ENCODE measurements at regions not wholly inside any gene's neighbourhood (a gene's known extent, or its start where the extent isn't known, plus 50 kb on each side); places are given as distances from the start of the nearest gene placed in this dataset.

DNA sequence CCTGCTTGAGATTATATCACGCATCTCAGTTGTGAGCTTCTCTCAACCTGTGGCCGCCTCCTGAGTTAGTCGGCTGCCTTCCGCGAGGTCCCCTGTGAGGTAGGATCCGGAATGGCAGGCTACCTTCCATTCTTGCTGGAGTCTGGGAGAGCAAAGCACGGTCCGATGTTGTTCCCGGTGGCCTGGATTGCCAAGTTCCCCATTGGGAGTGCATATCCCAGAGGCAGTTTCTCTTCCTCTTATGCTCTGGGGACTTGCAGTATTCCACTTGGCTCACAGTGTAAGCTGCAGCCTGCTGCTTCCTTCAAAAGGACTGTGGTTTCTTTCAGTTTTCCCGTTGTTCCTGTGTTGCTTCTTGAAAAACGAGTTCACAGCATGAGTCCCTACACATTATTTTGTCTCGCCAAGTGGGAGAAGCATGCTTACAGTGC is 225.4 kb upstream of the ZWINT start:
- ATAC-seq (no peak), DNase-seq (no peak)
- Histone ChIP-seq H3K27ac (ENCODE audit: low read depth, low read length) (no peak overlapping the region), H3K4me1 (ENCODE audit: control insufficient read depth in 2 of 2, insufficient read depth in 2 of 2, low read length in 2 of 2) (no peaks in the 10 kb centered on the region), H3K27me3 (ENCODE audit: control insufficient read depth in 2 of 2, insufficient read depth in 2 of 2, low read length in 2 of 2) (no peaks in the 10 kb centered on the region), H3K9me3 (ENCODE audit: control insufficient read depth in 2 of 3, low read length in 3 of 3) (no peaks in the 10 kb centered on the region), H3K36me3 (ENCODE audit: control insufficient read depth in 2 of 3, insufficient read depth in 3 of 3, low read length in 3 of 3) (no peaks in the 10 kb centered on the region), H3K4me3 (ENCODE audit: low read length) (no peak overlapping the region)
- Mint-ChIP-seq H3K27ac (no peak overlapping the region), H3K4me1 (no peaks in the 10 kb centered on the region), H3K9me3 (peaks cover 0 to 4% (median 0%) of the 10 kb centered on the region in 11 donors), H3K4me3 (no peak overlapping the region), H3K27me3 (no peaks in the 10 kb centered on the region), H3K36me3 (no peaks in the 10 kb centered on the region)
- CTCF ChIA-PET, result no interaction called here
- POLR2A ChIA-PET, result no interaction called here
- intact Hi-C loops (cut with micrococcal nuclease), result no loop called here

DNA sequence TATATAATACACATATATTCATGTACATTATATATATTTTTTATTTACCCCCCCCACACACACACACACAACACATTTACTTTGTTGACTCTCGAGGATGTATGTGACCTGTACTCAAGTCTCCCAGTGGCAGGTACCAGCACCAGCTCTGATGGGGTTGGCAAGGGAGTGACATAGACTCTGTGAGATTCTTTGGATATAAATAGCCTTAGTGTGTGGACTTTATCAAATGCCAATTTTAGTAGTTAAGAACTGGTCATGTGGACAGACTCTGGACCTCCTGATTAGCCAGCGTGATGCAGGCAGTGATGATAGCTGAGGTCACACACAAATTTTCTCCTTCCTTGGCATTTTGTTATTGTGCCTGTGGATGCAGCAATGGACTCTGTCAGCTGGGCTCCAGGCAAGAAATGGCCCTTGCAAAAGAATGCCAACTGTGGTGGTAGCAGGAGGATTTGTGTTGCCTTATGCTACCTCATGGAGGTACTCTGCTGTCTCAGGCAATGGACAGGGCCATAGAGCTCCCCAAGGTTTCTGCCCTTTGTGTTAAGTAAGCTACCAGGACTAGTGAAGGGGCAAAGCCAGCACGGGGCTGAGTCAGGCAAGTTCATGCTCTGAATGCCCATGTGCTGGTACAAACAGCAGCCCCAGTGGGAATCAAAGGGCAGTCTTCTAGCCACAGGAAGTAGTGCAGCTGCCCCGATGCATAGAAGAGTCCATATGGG is 224.6 kb upstream of the ZWINT start:
- Histone ChIP-seq H3K4me3 (ENCODE audit: low read length) (no peak overlapping the region), H3K27me3 (ENCODE audit: control insufficient read depth in 2 of 2, insufficient read depth in 2 of 2, low read length in 2 of 2) (no peaks in the 10 kb centered on the region), H3K4me1 (ENCODE audit: control insufficient read depth in 2 of 2, insufficient read depth in 2 of 2, low read length in 2 of 2) (no peaks in the 10 kb centered on the region), H3K27ac (ENCODE audit: low read depth, low read length) (no peak overlapping the region), H3K9me3 (ENCODE audit: control insufficient read depth in 2 of 3, low read length in 3 of 3) (no peaks in the 10 kb centered on the region), H3K36me3 (ENCODE audit: control insufficient read depth in 2 of 3, insufficient read depth in 3 of 3, low read length in 3 of 3) (no peaks in the 10 kb centered on the region)
- CTCF ChIA-PET, result no interaction called here
- Mint-ChIP-seq H3K4me1 (no peaks in the 10 kb centered on the region), H3K27ac (no peak overlapping the region), H3K27me3 (no peaks in the 10 kb centered on the region), H3K36me3 (no peaks in the 10 kb centered on the region), H3K9me3 (peaks cover 0 to 4% (median 0%) of the 10 kb centered on the region in 11 donors), H3K4me3 (no peak overlapping the region)
- POLR2A ChIA-PET, result no interaction called here
- no peak for DNase-seq
- ATAC-seq, result no peak
- intact Hi-C loops (cut with micrococcal nuclease), result no loop called here

DNA sequence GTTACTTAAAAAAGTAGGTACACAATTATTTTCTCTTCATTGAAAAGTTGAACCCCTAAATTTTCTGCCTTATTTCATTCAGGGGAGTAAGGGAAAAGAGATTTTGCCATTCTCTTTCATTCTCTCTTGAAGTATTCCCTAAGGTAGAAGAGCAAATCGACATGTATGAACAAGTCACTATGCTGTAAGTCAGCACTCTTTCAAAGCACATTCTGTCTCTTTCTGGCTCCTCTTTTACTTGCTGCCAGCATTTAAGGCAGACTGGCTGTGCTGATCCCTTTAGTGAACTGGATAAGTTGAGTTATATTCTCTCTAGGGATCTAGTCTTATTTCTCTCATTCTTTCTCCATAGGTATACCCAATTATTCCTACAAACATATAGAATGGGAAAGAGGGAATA is 222.3 kb upstream of the ZWINT start:
- POLR2A ChIA-PET, result interaction anchor here (0.5 kb wide), 1 partner anchor 54 kb away, joined by 3 read pairs; no protein-coding TSS in a partner anchor

DNA sequence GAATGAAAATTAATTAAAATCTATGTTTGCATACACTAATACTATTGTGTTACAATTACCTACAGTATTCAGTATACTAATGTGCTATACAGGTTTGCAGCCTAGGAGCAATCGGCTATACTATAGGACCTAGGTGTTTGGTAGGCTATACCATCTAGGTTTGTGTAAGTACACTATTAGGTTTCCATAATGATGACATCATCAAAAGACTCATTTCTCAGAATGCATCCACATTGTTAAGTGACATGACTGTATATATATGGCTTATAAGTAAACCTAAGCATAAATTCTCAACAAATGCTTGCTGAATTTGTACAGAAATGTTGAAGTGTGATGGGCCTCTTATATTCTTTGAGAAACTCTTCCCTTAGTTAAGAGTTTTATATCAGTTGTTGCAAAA is 206.5 kb upstream of the ZWINT start:
- POLR2A ChIA-PET, result no interaction called here
- H3K36me3 ChIP-seq (ENCODE audit: control insufficient read depth in 2 of 3, insufficient read depth in 3 of 3, low read length in 3 of 3), result no peaks in the 10 kb centered on the region
- Mint-ChIP-seq H3K9me3 (peaks cover 2 to 31% (median 9%) of the 10 kb centered on the region in 11 donors), H3K36me3 (peaks cover 0 to 3% (median 0%) of the 10 kb centered on the region in 5 donors), H3K27ac (no peak overlapping the region), H3K4me3 (no peak overlapping the region), H3K4me1 (no peaks in the 10 kb centered on the region), H3K27me3 (no peaks in the 10 kb centered on the region)
- H3K4me1 ChIP-seq (ENCODE audit: control insufficient read depth in 2 of 2, insufficient read depth in 2 of 2, low read length in 2 of 2), result no peaks in the 10 kb centered on the region
- no peak for ATAC-seq
- H3K27ac ChIP-seq (ENCODE audit: low read depth, low read length), result no peak overlapping the region
- H3K9me3 ChIP-seq (ENCODE audit: control insufficient read depth in 2 of 3, low read length in 3 of 3), result peaks cover 0 to 10% (median 0%) of the 10 kb centered on the region in 3 experiments
- intact Hi-C loops (cut with micrococcal nuclease), result no loop called here
- no peak overlapping the region for H3K4me3 ChIP-seq (ENCODE audit: low read length)
- CTCF ChIA-PET, result no interaction called here
- H3K27me3 ChIP-seq (ENCODE audit: control insufficient read depth in 2 of 2, insufficient read depth in 2 of 2, low read length in 2 of 2), result no peaks in the 10 kb centered on the region
- no peak for DNase-seq

More for the DNA sequence above, 222.3 kb upstream of the ZWINT start:
- Mint-ChIP-seq H3K36me3 (no peaks in the 10 kb centered on the region), H3K4me1 (no peaks in the 10 kb centered on the region), H3K9me3 (peaks cover 0 to 2% (median 0%) of the 10 kb centered on the region in 11 donors), H3K27me3 (no peaks in the 10 kb centered on the region), H3K4me3 (no peak overlapping the region), H3K27ac (no peak overlapping the region)
- Histone ChIP-seq H3K4me1 (ENCODE audit: control insufficient read depth in 2 of 2, insufficient read depth in 2 of 2, low read length in 2 of 2) (no peaks in the 10 kb centered on the region), H3K36me3 (ENCODE audit: control insufficient read depth in 2 of 3, insufficient read depth in 3 of 3, low read length in 3 of 3) (no peaks in the 10 kb centered on the region), H3K27me3 (ENCODE audit: control insufficient read depth in 2 of 2, insufficient read depth in 2 of 2, low read length in 2 of 2) (no peaks in the 10 kb centered on the region), H3K9me3 (ENCODE audit: control insufficient read depth in 2 of 3, low read length in 3 of 3) (no peaks in the 10 kb centered on the region), H3K27ac (ENCODE audit: low read depth, low read length) (no peak overlapping the region), H3K4me3 (ENCODE audit: low read length) (no peak overlapping the region)
- ATAC-seq (no peak), DNase-seq (no peak)
- CTCF ChIA-PET, result no interaction called here
- intact Hi-C loops (cut with micrococcal nuclease), result no loop called here

DNA sequence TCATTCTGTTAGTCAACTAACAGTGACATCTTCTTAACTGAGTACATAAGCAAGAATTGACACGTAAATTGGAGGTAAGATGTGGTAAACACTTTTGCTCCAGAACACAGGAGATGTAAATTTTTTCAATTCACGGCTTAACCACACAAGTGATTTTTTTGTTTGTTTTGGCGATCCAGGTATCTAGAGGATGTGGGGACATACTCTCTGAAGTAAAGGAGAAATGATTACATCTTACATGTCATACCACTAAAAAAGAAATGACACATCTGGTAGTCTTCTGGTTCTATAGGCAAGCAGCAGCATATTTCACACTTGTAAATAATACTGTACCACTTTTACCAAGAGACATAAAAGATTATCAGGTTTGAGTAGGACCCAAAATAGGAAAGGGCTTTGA is 200.3 kb upstream of the ZWINT start:
- no peaks in the 10 kb centered on the region for H3K27me3 Mint-ChIP-seq
- ChIA-PET POLR2A (no interaction called here), CTCF (no interaction called here)
- no peak for DNase-seq
- H3K9me3 Mint-ChIP-seq, result peaks cover 0 to 5% (median 2%) of the 10 kb centered on the region in 11 donors
- no peaks in the 10 kb centered on the region for H3K27me3 ChIP-seq (ENCODE audit: control insufficient read depth in 2 of 2, insufficient read depth in 2 of 2, low read length in 2 of 2)
- no peak for ATAC-seq
- H3K4me1 Mint-ChIP-seq, result no peaks in the 10 kb centered on the region
- no peaks in the 10 kb centered on the region for H3K9me3 ChIP-seq (ENCODE audit: control insufficient read depth in 2 of 3, low read length in 3 of 3)
- H3K36me3 ChIP-seq (ENCODE audit: control insufficient read depth in 2 of 3, insufficient read depth in 3 of 3, low read length in 3 of 3), result no peaks in the 10 kb centered on the region
- intact Hi-C loops (cut with micrococcal nuclease), result no loop called here
- H3K36me3 Mint-ChIP-seq, result no peaks in the 10 kb centered on the region
- no peak overlapping the region for H3K27ac Mint-ChIP-seq
- H3K4me3 Mint-ChIP-seq, result no peak overlapping the region
- H3K4me3 ChIP-seq (ENCODE audit: low read length), result no peak overlapping the region
- no peaks in the 10 kb centered on the region for H3K4me1 ChIP-seq (ENCODE audit: control insufficient read depth in 2 of 2, insufficient read depth in 2 of 2, low read length in 2 of 2)
- H3K27ac ChIP-seq (ENCODE audit: low read depth, low read length), result no peak overlapping the region

DNA sequence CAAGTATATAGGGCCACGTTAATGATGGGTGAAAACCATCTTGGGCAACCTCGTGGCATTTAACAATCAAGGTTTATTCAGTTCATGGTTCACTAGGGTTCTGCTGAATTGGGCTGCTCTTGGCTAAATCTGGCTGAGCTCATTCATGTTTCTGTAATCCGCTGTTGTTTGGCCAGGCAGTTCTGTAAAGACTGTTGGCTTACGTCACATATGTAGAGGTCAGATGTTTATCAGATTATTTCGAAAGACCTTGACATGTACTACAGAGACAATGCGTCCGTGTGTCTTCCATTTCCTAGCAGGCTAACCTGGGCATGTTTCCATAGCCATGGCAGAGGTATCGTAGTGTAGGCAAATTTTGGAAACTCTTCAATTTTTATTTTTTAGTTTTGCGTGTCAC is 190.0 kb upstream of the ZWINT start:
- no peaks in the 10 kb centered on the region for H3K36me3 Mint-ChIP-seq
- H3K27ac Mint-ChIP-seq, result no peak overlapping the region
- peaks cover 3 to 25% (median 11%) of the 10 kb centered on the region in 11 donors for H3K9me3 Mint-ChIP-seq
- Histone ChIP-seq H3K36me3 (ENCODE audit: control insufficient read depth in 2 of 3, insufficient read depth in 3 of 3, low read length in 3 of 3) (no peaks in the 10 kb centered on the region), H3K27me3 (ENCODE audit: control insufficient read depth in 2 of 2, insufficient read depth in 2 of 2, low read length in 2 of 2) (no peaks in the 10 kb centered on the region), H3K4me3 (ENCODE audit: low read length) (no peak overlapping the region), H3K9me3 (ENCODE audit: control insufficient read depth in 2 of 3, low read length in 3 of 3) (no peaks in the 10 kb centered on the region), H3K27ac (ENCODE audit: low read depth, low read length) (no peak overlapping the region), H3K4me1 (ENCODE audit: control insufficient read depth in 2 of 2, insufficient read depth in 2 of 2, low read length in 2 of 2) (no peaks in the 10 kb centered on the region)
- ChIA-PET CTCF (no interaction called here), POLR2A (no interaction called here)
- ATAC-seq, result no peak
- no peak overlapping the region for H3K4me3 Mint-ChIP-seq
- intact Hi-C loops (cut with micrococcal nuclease), result no loop called here
- H3K27me3 Mint-ChIP-seq, result no peaks in the 10 kb centered on the region
- DNase-seq, result no peak
- no peaks in the 10 kb centered on the region for H3K4me1 Mint-ChIP-seq

DNA sequence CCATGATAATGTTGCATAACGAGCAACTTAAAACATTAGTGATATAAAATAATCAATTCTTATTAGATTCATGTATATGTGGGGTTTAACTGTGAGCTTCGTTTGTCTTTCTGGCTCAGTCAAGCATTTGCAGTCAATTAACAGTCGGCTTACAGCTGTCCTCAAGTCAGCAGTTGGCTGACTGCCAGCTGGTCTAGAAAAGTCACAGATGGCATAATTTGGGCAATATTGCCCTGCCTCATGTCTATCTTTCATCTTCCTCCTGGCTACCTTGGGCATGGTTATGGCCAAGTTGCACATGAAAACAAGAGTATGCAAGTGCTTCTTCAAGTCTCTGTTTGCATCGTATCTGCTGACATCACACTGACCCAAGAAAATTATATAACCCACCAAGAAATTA is 186.1 kb upstream of the ZWINT start:
- Mint-ChIP-seq H3K4me3 (no peak overlapping the region), H3K4me1 (no peaks in the 10 kb centered on the region), H3K27me3 (no peaks in the 10 kb centered on the region), H3K9me3 (peaks cover 0 to 13% (median 4%) of the 10 kb centered on the region in 11 donors), H3K27ac (no peak overlapping the region), H3K36me3 (no peaks in the 10 kb centered on the region)
- ChIA-PET POLR2A (no interaction called here), CTCF (no interaction called here)
- H3K27ac ChIP-seq (ENCODE audit: low read depth, low read length), result no peak overlapping the region
- DNase-seq, result no peak
- intact Hi-C loops (cut with micrococcal nuclease), result no loop called here
- no peak for ATAC-seq
- no peaks in the 10 kb centered on the region for H3K36me3 ChIP-seq (ENCODE audit: control insufficient read depth in 2 of 3, insufficient read depth in 3 of 3, low read length in 3 of 3)
- no peaks in the 10 kb centered on the region for H3K4me1 ChIP-seq (ENCODE audit: control insufficient read depth in 2 of 2, insufficient read depth in 2 of 2, low read length in 2 of 2)
- H3K9me3 ChIP-seq (ENCODE audit: control insufficient read depth in 2 of 3, low read length in 3 of 3), result no peaks in the 10 kb centered on the region
- no peaks in the 10 kb centered on the region for H3K27me3 ChIP-seq (ENCODE audit: control insufficient read depth in 2 of 2, insufficient read depth in 2 of 2, low read length in 2 of 2)
- H3K4me3 ChIP-seq (ENCODE audit: low read length), result no peak overlapping the region
